HG03342 (cell line): ENCODE measurements at regions not wholly inside any gene's neighbourhood (a gene's known extent, or its start where the extent isn't known, plus 50 kb on each side); places are given as distances from the start of the nearest gene placed in this dataset.
"Not testable (repeated sequence)": the region's sequence is repeated elsewhere in the genome, so short reads cannot be mapped to it uniquely, and the experiment has no call there.

ENCODE experiments used
- ATAC-seq: cut with Tn5 transposase; IDR thresholded peaks from one replicate; pipeline ENCODE4 v1.9.1; 2021; ENCODE audit warnings: mild to moderate bottlenecking, moderate library complexity; ENCODE audit not compliant: unreplicated experiment

GRCh38 chr14:53247596-53248370, 94.7 kb upstream of the DDHD1 start:
- no peak for ATAC-seq

- ATAC-seq, result not testable (repeated sequence)
Measured at GRCh38 chr14:53242898-53243297, 89.8 kb upstream of the DDHD1 start.

GRCh38 chr14:53237488-53237887, 84.4 kb upstream of the DDHD1 start:
- ATAC-seq, result no peak

- no peak for ATAC-seq
Measured at GRCh38 chr14:53236708-53237107, 83.6 kb upstream of the DDHD1 start.

GRCh38 chr14:53231171-53231570, 78.0 kb upstream of the DDHD1 start:
- no peak for ATAC-seq

GRCh38 chr14:53228966-53229365, 75.8 kb upstream of the DDHD1 start:
- ATAC-seq, result no peak

GRCh38 chr14:53227154-53227718, 74.1 kb upstream of the DDHD1 start:
- ATAC-seq, result no peak

- no peak for ATAC-seq
Measured at GRCh38 chr14:53226553-53226952, 73.4 kb upstream of the DDHD1 start.

GRCh38 chr14:53220914-53221313, 67.8 kb upstream of the DDHD1 start:
- no peak for ATAC-seq

GRCh38 chr14:53218161-53218560, 65.0 kb upstream of the DDHD1 start:
- ATAC-seq, result no peak

GRCh38 chr14:53217316-53217994, 64.3 kb upstream of the DDHD1 start:
- peak; percentile 99 for ATAC-seq

- ATAC-seq, result not testable (repeated sequence)
Measured at GRCh38 chr14:53216955-53217315, 63.8 kb upstream of the DDHD1 start.

- not testable (repeated sequence) for ATAC-seq
Measured at GRCh38 chr14:53216478-53216877, 63.4 kb upstream of the DDHD1 start.

GRCh38 chr14:53215101-53215500, 62.0 kb upstream of the DDHD1 start:
- no peak for ATAC-seq

- no peak for ATAC-seq
Measured at GRCh38 chr14:53214384-53214783, 61.3 kb upstream of the DDHD1 start.

- no peak for ATAC-seq
Measured at GRCh38 chr14:53213761-53214160, 60.6 kb upstream of the DDHD1 start.

GRCh38 chr14:53209370-53209769, 56.2 kb upstream of the DDHD1 start:
- no peak for ATAC-seq
